Keratinocyte (primary cell): ENCODE measurements at regions not wholly inside any gene's neighbourhood (a gene's known extent, or its start where the extent isn't known, plus 50 kb on each side); places are given as distances from the start of the nearest gene placed in this dataset.

Source experiments
- DNase-seq: peaks from one replicate; pipeline ENCODE4 v3.0.0-alpha.2; 2011; ENCODE audit warnings: low read depth, missing footprints, low spot score
- FAIRE-seq: peaks from 2 replicates; lab custom pipeline; 2011; peaks lifted over from hg19 to GRCh38; lab: Jason Lieb, UNC
- H2AFZ ChIP-seq: 2 replicates; pipeline ENCODE4 v1.6.0; 2012; ENCODE audit warnings: low read length, control low read depth, inconsistent platforms; ENCODE audit not compliant: control insufficient read depth
- H3K27ac ChIP-seq: 2 replicates; pipeline ENCODE4 v1.5.1; 2011; ENCODE audit warnings: low read length; ENCODE audit not compliant: control insufficient read depth, insufficient read depth
- H3K27me3 ChIP-seq: 3 replicates; pipeline ENCODE4 v1.6.0; 2011; ENCODE audit warnings: low read length; ENCODE audit not compliant: control insufficient read depth, insufficient read depth; ENCODE audit errors: extremely low read depth
- H3K36me3 ChIP-seq, 2 experiments: 2 replicates in 1 of 2; 3 replicates in 1 of 2; pipeline ENCODE4 v1.5.1; 2011; ENCODE audit warnings: low read length in 2 of 2, mild to moderate bottlenecking in 1 of 2; ENCODE audit not compliant: control insufficient read depth in 2 of 2, insufficient read depth in 2 of 2; ENCODE audit errors: extremely low read depth in 1 of 2
- H3K4me1 ChIP-seq: 3 replicates; pipeline ENCODE4 v1.5.1; 2011; ENCODE audit warnings: low read length; ENCODE audit not compliant: control insufficient read depth, insufficient read depth; ENCODE audit errors: extremely low read depth
- H3K4me2 ChIP-seq: 3 replicates; pipeline ENCODE4 v1.6.0; 2011; ENCODE audit warnings: low read depth, low read length; ENCODE audit not compliant: control insufficient read depth, insufficient read depth; ENCODE audit errors: extremely low read depth
- H3K4me3 ChIP-seq, 3 experiments: fragments of 200-600 bp in 1 of 3; sonication (generic) in 1 of 3; 2 replicates in 2 of 3; 3 replicates in 1 of 3; pipeline ENCODE4 v1.5.1; 2011 to 2016; ENCODE audit warnings: low read length in 3 of 3, mild to moderate bottlenecking in 3 of 3, control low read depth in 2 of 3, inconsistent platforms in 1 of 3, low read depth in 1 of 3, mixed read lengths in 1 of 3, mixed run types in 1 of 3, moderate library complexity in 1 of 3; ENCODE audit not compliant: control insufficient read depth in 2 of 3, insufficient read depth in 2 of 3; ENCODE audit errors: extremely low read depth in 1 of 3
- H3K79me2 ChIP-seq: 2 replicates; pipeline ENCODE4 v1.6.0; 2012; ENCODE audit warnings: low read length; ENCODE audit not compliant: control insufficient read depth, insufficient read depth
- H3K9ac ChIP-seq: 3 replicates; pipeline ENCODE4 v1.6.0; 2011; ENCODE audit warnings: low read length; ENCODE audit not compliant: control insufficient read depth, insufficient read depth; ENCODE audit errors: extremely low read depth
- H3K9me1 ChIP-seq: 3 replicates; pipeline ENCODE4 v1.6.0; 2011; ENCODE audit warnings: low read length; ENCODE audit not compliant: control insufficient read depth, insufficient read depth; ENCODE audit errors: extremely low read depth
- H3K9me3 ChIP-seq: 2 replicates; pipeline ENCODE4 v1.5.1; 2012; ENCODE audit warnings: low read depth, low read length; ENCODE audit not compliant: control insufficient read depth
- H4K20me1 ChIP-seq: 3 replicates; pipeline ENCODE4 v1.6.0; 2011; ENCODE audit warnings: low read length; ENCODE audit not compliant: control insufficient read depth, insufficient read depth; ENCODE audit errors: extremely low read depth
- CTCF ChIP-seq, 3 experiments: IDR thresholded peaks in 1 of 3; conservative IDR thresholded peaks in 1 of 3; optimal IDR thresholded peaks in 1 of 3; 2 replicates in 2 of 3; 3 replicates in 1 of 3; pipeline versions ENCODE3 to v1.5.1; 2011; ENCODE audit warnings: low read length in 3 of 3, mild to moderate bottlenecking in 3 of 3, moderate library complexity in 2 of 3, control low read depth in 1 of 3, inconsistent platforms in 1 of 3; ENCODE audit not compliant: insufficient read depth in 2 of 3; ENCODE audit errors: extremely low read depth in 1 of 3
- EZH2 ChIP-seq: IDR thresholded peaks from one replicate; pipeline ENCODE4 v1.6.1; 2012; ENCODE audit warnings: inconsistent platforms, mild to moderate bottlenecking, low read length, moderate library complexity
- dilution Hi-C: fragments of 300-500 bp; cut with MboI; formaldehyde crosslinking; loops from one replicate; pipeline ENCODE4 v1.7.0; 2020; ENCODE audit warnings: low sequenced_read_pairs; ENCODE audit not compliant: extremely low pct_ligation_motif_present

DNA sequence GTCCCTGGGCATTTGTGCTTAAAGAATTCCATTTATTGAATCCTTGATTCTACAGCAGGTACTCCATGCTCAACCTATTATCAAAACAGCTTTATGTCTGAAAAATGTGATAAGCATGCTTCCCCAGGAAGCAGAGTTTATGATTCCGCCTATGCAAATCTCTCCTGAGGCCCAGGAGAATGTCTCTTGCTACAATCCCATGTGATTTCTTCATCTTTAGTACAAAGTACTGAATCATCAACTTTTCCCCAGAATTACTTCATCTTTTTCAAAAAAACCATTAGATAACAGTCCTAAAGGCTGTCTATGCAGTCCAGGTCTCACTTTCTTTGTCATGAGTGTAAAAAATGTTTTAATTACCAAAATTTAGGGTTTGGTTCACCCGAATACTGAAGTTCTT, 130.2 kb upstream of the ADAMTSL1 start:
- FAIRE-seq (no peak), DNase-seq (no peak)
- H3K4me3 ChIP-seq, result no peak overlapping the region

GRCh38 chr9:18346745-18347144, 127.2 kb upstream of the ADAMTSL1 start:
- no peak overlapping the region for H3K4me2 ChIP-seq
- no peaks in the 10 kb centered on the region for H3K4me1 ChIP-seq
- H3K27ac ChIP-seq, result no peak overlapping the region
- no peak overlapping the region for H3K9ac ChIP-seq
- no peaks in the 10 kb centered on the region for H4K20me1 ChIP-seq
- dilution Hi-C loops, result no loop called here
- no peaks in the 10 kb centered on the region for H3K9me3 ChIP-seq
- no peaks in the 10 kb centered on the region for H3K36me3 ChIP-seq
- no peaks in the 10 kb centered on the region for H3K27me3 ChIP-seq
- FAIRE-seq (no peak), DNase-seq (no peak)
- TF ChIP-seq CTCF (optimal IDR thresholded peaks at IDR 0.05 in 1 of 3, IDR thresholded peaks at IDR 0.05 in 1 of 3, conservative IDR thresholded peaks at IDR 0.05 in 1 of 3; ENCODE audit: extremely low read depth in 1 of 3, insufficient read depth in 2 of 3, low read length in 3 of 3), result no peak
- no peak for TF ChIP-seq EZH2
- H3K4me3 ChIP-seq, result no peak overlapping the region
- no peaks in the 10 kb centered on the region for H3K79me2 ChIP-seq
- no peak overlapping the region for H2AFZ ChIP-seq
- no peaks in the 10 kb centered on the region for H3K9me1 ChIP-seq

More for the DNA sequence above, 130.2 kb upstream of the ADAMTSL1 start:
- no peak overlapping the region for H3K27ac ChIP-seq
- H3K36me3 ChIP-seq, result no peaks in the 10 kb centered on the region
- no peak overlapping the region for H3K4me2 ChIP-seq
- H4K20me1 ChIP-seq, result no peaks in the 10 kb centered on the region
- dilution Hi-C loops, result no loop called here
- no peaks in the 10 kb centered on the region for H3K27me3 ChIP-seq
- H3K79me2 ChIP-seq, result no peaks in the 10 kb centered on the region
- H2AFZ ChIP-seq, result no peak overlapping the region
- H3K9ac ChIP-seq, result no peak overlapping the region
- no peaks in the 10 kb centered on the region for H3K4me1 ChIP-seq
- no peaks in the 10 kb centered on the region for H3K9me3 ChIP-seq
- TF ChIP-seq EZH2, result no peak
- TF ChIP-seq CTCF (optimal IDR thresholded peaks at IDR 0.05 in 1 of 3, IDR thresholded peaks at IDR 0.05 in 1 of 3, conservative IDR thresholded peaks at IDR 0.05 in 1 of 3; ENCODE audit: extremely low read depth in 1 of 3, insufficient read depth in 2 of 3, low read length in 3 of 3), result no peak
- no peaks in the 10 kb centered on the region for H3K9me1 ChIP-seq
